Ishikawa (cell line): ENCODE measurements at regions not wholly inside any gene's neighbourhood (a gene's known extent, or its start where the extent isn't known, plus 50 kb on each side); places are given as distances from the start of the nearest gene placed in this dataset.

Source experiments
- CEBPB ChIP-seq: IDR thresholded peaks from 2 replicates; pipeline ENCODE4 v1.6.1; 2012
- CREB1 ChIP-seq: IDR thresholded peaks from 2 replicates; pipeline ENCODE4 v1.6.1; 2012; ENCODE audit warnings: low read depth
- EP300 ChIP-seq: IDR thresholded peaks from 2 replicates; pipeline ENCODE4 v1.6.1; 2012; ENCODE audit warnings: borderline replicate concordance
- FOXM1 ChIP-seq: IDR thresholded peaks from 2 replicates; pipeline ENCODE4 v1.6.1; 2012; ENCODE audit warnings: low read depth, borderline replicate concordance
- NFIC ChIP-seq: IDR thresholded peaks from 2 replicates; pipeline ENCODE4 v1.6.1; 2012
- RAD21 ChIP-seq: IDR thresholded peaks from 2 replicates; pipeline ENCODE4 v1.6.1; 2012; ENCODE audit warnings: low read depth
- REST ChIP-seq: IDR thresholded peaks from 2 replicates; pipeline ENCODE4 v1.6.1; 2012; ENCODE audit warnings: low read depth, mild to moderate bottlenecking
- TAF1 ChIP-seq: IDR thresholded peaks from 2 replicates; pipeline ENCODE4 v1.6.1; 2012; ENCODE audit warnings: low read depth, mild to moderate bottlenecking
- USF1 ChIP-seq: IDR thresholded peaks from 2 replicates; pipeline ENCODE4 v1.6.1; 2012
- YY1 ChIP-seq: IDR thresholded peaks from 2 replicates; pipeline ENCODE4 v1.6.1; 2012; ENCODE audit warnings: low read depth

- no peak for TF ChIP-seq REST
- no peak for TF ChIP-seq USF1
- TF ChIP-seq EP300 = no peak
- no peak for TF ChIP-seq NFIC
- no peak for TF ChIP-seq FOXM1
- no peak for TF ChIP-seq TAF1
- no peak for TF ChIP-seq CREB1
- TF ChIP-seq CEBPB = no peak
- no peak for TF ChIP-seq RAD21
- no peak for TF ChIP-seq YY1
Observed at GRCh38 chr21:36257657-36258056, 62.3 kb upstream of the MORC3 start.
